DMS53 (cell line): ENCODE measurements at regions not wholly inside any gene's neighbourhood (a gene's known extent, or its start where the extent isn't known, plus 50 kb on each side); places are given as distances from the start of the nearest gene placed in this dataset.

Source experiments
- DNase-seq: peaks from one replicate; lab custom pipeline; 2025; lab: John Stamatoyannopoulos, UW

DNA sequence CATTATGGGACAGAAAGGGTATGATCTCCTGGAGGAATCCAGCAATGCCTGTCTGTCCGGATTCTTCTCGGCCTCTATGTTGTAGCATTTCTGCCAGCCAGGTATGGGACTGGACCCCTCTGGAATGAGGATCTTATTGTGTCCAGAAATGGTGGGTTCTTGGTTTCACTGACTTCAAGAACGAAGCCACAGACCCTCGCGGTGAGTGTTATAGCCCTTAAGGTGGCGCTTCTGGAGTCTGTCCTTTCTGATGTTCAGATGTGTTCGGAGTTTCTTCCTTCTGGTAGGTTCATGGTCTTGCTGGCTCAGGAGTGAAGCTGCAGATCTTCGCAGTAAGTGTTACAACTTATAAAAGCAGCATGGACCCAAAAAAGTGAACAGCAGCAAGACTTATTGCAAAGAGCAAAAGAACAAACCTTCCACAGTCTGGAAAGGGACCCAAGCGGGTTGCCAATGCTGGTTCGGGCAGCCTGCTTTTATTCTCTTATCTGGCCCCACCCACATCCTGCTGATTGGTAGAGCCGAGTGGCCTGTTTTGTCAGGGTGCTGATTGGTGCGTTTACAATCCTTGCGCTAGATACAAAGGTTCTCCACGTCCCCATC is 62.3 kb upstream of the IER3 start:
- DNase-seq: no peak

DNA sequence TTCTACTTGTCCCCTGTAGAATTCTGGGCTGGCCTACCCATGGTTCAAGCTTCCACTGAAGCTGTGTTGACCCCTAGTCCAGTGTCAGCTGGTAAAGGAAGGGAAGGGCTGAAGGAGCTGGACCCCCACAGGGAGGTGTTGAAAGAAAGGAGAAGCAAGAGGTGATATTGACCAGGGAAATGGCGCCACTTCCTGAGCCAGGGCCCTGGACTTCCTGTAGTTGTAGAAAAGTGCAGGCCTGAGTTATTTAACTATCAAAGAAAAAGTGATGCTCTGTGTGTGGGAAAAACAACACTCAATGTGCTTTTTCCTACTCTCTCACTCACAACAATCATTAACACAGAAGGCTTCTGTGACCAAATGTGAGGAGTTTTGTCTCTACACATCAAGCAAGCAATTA is 60.0 kb upstream of the IER3 start:
- DNase-seq: no peak

DNA sequence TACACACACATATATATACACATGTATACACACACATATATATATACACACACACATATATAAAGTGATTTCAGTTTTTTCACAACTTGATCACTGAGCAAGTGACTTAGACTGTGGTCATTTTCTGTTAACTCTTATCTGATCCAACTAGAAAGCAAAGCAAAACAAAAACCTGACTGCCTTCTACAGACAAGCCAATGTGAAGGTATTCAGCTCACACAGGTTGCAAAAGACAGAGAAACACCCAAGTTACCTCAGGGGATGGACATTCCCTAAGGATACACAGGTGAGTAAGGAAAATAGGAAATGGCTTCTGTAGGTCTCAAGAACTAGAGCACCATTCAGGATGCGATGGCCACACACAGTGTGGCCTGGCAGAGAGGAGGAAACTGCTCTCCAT is 58.4 kb upstream of the IER3 start:
- no peak for DNase-seq

DNA sequence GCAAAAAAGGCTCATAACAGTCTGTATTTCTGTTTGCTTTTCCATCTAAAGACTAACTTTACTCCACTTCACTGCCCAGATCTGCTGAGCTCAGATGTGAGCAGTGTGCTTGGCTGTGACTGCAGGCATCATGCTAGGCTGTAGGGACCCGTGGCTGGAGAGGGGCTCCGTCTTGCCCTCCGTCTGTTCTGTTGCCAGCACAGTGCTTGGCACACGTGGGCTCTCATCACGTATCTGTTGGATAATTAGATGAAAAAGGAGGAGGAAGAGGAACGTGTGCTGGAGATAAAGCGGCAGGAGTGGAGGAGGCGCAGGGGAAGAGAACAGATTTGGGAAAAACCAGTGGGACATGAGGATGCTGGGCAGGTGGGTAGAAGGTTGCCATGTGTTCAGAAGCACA is 57.6 kb upstream of the IER3 start:
- DNase-seq: no peak

DNA sequence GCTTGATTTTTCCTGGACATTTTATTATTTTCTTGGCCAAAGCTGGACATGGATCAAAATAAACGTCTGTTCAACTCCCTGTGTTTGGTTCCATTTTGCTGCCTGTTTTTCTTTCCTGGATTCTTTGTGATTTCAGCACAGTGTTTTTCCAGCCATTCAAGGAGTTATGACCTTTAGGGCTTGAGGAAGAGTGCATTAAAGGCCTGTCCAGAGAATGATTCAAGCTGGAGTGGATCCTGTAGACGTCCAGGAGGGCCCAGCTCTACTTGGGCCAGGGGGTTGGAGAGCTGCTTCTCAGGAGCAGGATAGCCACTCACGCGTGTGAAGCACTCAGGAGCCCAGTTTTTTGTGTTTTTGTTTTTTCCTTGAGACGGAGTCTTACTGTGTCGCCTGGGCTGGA is 56.5 kb upstream of the IER3 start:
- DNase-seq: no peak

DNA sequence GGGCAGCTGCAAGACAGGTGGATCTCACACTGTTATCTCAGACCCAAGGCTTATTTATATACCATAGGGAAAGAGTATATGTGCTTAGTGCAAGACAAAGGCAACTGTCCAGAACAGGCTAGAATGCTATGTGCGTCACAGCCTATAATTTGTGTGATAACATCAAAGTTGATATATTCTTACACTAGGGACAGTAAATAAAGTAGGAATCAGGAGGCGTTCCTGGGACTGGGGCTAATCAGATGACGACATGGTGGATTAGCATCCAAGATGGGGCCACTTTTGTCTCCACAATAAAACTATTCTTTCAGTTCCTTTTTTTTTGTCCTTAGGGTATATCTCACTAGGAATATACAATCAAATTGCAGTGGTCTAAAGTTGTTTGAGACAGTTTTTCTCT is 54.9 kb upstream of the IER3 start:
- DNase-seq: no peak

DNA sequence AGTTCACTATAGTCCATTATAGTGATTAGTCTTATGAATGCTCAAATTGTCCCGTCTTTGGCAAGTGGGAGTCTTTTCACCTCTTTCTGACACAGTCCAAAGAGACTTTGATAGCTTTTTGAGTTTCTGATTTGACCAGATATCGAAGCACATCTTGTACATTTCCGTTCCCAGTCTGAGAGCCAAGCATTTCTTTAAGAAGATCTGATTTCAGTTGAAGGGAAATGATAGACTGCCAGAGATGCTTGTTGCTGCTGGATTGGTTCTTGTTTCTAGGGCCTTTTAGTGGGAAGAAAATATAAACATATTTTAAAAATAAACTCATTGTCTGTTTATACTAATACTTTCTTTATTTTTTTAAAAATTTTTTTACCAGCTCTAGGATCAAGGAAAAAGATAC is 54.1 kb upstream of the IER3 start:
- no peak for DNase-seq

DNA sequence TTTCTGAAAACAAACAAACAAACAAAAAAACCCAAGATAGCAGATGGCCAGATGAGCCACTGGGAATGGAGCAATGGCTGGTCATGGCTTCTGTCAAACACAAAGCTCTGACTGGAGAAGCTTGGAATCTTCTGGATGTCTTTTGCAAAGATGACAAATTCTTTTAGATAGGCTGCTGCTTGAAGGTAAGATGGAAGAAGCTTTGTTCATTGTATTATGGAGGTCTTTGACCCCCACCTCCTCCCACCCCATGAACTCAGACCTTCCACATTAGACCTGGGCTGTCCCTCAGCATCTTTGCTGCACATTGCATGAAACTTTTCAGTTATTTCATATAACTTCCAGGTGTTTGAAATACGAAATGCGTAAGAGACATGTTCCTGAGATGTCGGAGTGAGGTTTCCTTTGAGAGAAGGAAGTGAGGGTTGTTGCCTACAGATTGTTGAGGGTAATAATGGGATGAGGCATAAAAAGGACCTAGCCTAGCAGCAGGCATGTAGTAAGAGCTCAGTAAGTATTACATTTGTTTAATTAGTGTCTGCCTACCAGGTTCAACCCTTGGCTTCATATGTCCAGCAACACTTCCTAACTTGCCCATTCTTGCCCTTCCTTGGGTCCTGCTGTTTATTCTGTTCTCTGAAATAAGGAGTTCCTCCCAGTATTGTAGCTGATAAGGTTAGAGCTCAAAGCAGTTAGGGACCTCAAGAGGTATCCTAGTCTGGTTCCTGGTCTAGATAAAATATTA is 51.4 kb upstream of the IER3 start:
- no peak for DNase-seq
